Large intestine (tissue), 3 donors: ENCODE measurements at regions not wholly inside any gene's neighbourhood (a gene's known extent, or its start where the extent isn't known, plus 50 kb on each side); places are given as distances from the start of the nearest gene placed in this dataset.

ENCODE experiments used
- DNase-seq, 2 donors: peaks; one replicate each; pipeline versions ENCODE4 v3.0.0 to v3.0.0-alpha.2; 2013
- H3K27ac ChIP-seq: one replicate; pipeline ENCODE4 v1.5.1; 2013; ENCODE audit warnings: low read length
- H3K27me3 ChIP-seq: 2 replicates; pipeline ENCODE4 v1.6.1; 2013; ENCODE audit warnings: low read length; ENCODE audit not compliant: control insufficient read depth, insufficient read depth
- H3K36me3 ChIP-seq: 2 replicates; pipeline ENCODE4 v1.6.1; 2013; ENCODE audit warnings: low read length; ENCODE audit not compliant: control insufficient read depth, insufficient read depth
- H3K4me1 ChIP-seq: one replicate; pipeline ENCODE4 v1.6.1; 2013; ENCODE audit warnings: low read length; ENCODE audit not compliant: control insufficient read depth, insufficient read depth
- H3K4me3 ChIP-seq: one replicate; pipeline ENCODE4 v1.5.1; 2013; ENCODE audit warnings: low read length
- H3K9me3 ChIP-seq: one replicate; pipeline ENCODE4 v1.6.1; 2013; ENCODE audit warnings: mild to moderate bottlenecking, low read depth, low read length, moderate library complexity; ENCODE audit not compliant: control insufficient read depth
- WGBS: methylation state at CpG from one replicate; pipeline ENCODE4 v1.1.5; 2013; ENCODE audit warnings: low lambda C conversion rate; ENCODE audit not compliant: insufficient coverage; 5-methylcytosine and 5-hydroxymethylcytosine counted together

DNA sequence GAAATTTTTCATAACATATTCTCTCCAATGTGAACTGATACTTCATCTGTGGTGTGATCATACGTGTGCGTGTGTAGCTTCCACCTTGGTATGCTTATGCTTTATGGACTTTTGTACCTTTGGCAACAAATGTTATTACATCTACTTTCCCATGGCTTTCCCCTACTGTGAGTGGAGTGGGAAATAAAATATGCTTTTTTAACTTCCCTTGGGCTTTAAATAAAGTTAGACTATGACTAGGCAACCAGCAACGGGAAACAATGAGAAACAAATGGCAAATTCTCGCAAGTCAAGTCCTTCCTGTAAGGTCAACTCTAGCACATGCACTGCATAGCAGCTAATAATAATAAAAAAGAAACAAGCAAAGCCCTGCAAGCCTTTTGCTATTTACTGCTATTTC, 205.0 kb upstream of the PDE5A start:
- Histone ChIP-seq H3K4me3 (no peak overlapping the region), H3K36me3 (no peaks in the 10 kb centered on the region), H3K27me3 (no peaks in the 10 kb centered on the region), H3K27ac (no peak overlapping the region), H3K4me1 (no peaks in the 10 kb centered on the region), H3K9me3 (no peaks in the 10 kb centered on the region)
- WGBS: no CpG with 5 or more reads among the region's 4 CpGs
- DNase-seq: no peak

DNA sequence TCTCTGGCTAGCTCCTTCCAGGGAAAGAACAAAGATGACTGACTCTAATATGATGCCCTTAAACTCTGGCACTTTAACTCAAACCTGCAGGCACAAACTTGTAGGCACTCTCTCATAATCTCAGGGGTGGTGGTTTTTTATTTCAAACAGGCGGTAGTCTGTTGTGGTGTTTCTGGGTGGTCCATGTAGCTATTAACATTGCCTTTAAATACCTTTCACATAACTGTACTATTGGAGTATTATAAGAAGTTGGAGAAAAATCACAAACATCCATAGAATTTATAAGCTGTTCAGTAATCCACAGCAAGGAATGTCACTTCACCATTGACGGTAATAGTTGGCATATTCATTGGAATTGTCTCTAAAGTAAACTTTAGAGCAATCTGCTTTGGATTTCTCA, 204.2 kb upstream of the PDE5A start:
- Histone ChIP-seq H3K9me3 (no peaks in the 10 kb centered on the region), H3K4me3 (no peak overlapping the region), H3K4me1 (no peaks in the 10 kb centered on the region), H3K27ac (no peak overlapping the region), H3K27me3 (no peaks in the 10 kb centered on the region), H3K36me3 (no peaks in the 10 kb centered on the region)
- DNase-seq: no peak
- 100% methylated on average over 1 of the region's 2 CpGs for WGBS

GRCh38 chr4:119829326-119829725, 200.7 kb upstream of the PDE5A start:
- no peak for DNase-seq
- no peaks in the 10 kb centered on the region for H3K27me3 ChIP-seq
- no peak overlapping the region for H3K27ac ChIP-seq
- H3K4me3 ChIP-seq: no peak overlapping the region
- 83% methylated on average over 1 of the region's 2 CpGs for WGBS
- H3K9me3 ChIP-seq: no peaks in the 10 kb centered on the region
- no peaks in the 10 kb centered on the region for H3K36me3 ChIP-seq
- no peaks in the 10 kb centered on the region for H3K4me1 ChIP-seq

- Histone ChIP-seq H3K4me1 (no peaks in the 10 kb centered on the region), H3K36me3 (no peaks in the 10 kb centered on the region), H3K4me3 (no peak overlapping the region), H3K27me3 (no peaks in the 10 kb centered on the region), H3K27ac (no peak overlapping the region), H3K9me3 (no peaks in the 10 kb centered on the region)
- no peak for DNase-seq
- WGBS: no CpG with 5 or more reads among the region's 2 CpGs
These were observed 197.1 kb upstream of the PDE5A start for GRCh38 chr4:119825696-119826095.

GRCh38 chr4:119823891-119824290, 195.3 kb upstream of the PDE5A start:
- DNase-seq: no peak
- no peak overlapping the region for H3K27ac ChIP-seq
- H3K4me1 ChIP-seq: no peaks in the 10 kb centered on the region
- no peaks in the 10 kb centered on the region for H3K27me3 ChIP-seq
- no peak overlapping the region for H3K4me3 ChIP-seq
- H3K36me3 ChIP-seq: no peaks in the 10 kb centered on the region
- H3K9me3 ChIP-seq: no peaks in the 10 kb centered on the region

DNA sequence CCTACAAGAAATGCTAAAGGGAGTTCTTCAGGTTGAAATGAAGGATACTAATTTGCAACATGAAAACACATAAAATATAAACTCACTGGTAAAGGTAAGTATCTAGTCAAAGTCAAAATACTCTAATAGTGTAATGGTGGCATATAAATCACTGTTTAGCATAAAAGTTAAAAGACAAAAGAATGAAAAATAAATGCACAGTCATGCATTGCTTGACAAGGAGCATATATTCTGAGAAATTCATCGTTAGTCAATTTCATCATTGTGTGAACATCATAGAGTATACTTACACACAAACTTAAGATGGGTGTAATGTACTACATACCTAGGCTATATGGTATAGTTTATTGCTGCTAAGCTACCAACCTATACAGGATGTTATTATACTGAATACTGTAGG, 194.4 kb upstream of the PDE5A start:
- Histone ChIP-seq H3K9me3 (no peaks in the 10 kb centered on the region), H3K27ac (no peak overlapping the region), H3K36me3 (no peaks in the 10 kb centered on the region), H3K4me1 (no peaks in the 10 kb centered on the region), H3K27me3 (no peaks in the 10 kb centered on the region), H3K4me3 (no peak overlapping the region)
- WGBS: no CpG with 5 or more reads among the region's 1 CpG
- DNase-seq: no peak

DNA sequence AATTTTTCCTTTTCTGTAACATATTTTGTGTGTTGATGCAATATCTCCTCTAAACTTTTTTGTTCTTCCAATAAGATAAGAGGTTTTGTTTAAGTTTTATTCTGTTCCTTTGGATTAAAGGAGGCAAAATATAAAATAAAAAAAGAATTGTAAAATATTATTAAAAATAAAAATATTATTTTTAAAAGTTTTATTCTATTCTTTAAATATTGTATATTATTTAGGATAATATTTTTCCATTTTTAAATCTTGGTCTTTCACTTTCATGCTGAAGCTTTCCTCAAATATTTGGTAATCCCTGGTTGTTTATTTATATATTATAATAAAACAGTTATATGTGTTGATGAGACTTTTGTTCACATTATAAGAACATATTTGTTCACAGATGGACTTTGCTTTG, 187.9 kb upstream of the PDE5A start:
- Histone ChIP-seq H3K27me3 (no peaks in the 10 kb centered on the region), H3K9me3 (no peaks in the 10 kb centered on the region)

GRCh38 chr4:119810001-119810400, 181.4 kb upstream of the PDE5A start:
- Histone ChIP-seq H3K36me3 (no peaks in the 10 kb centered on the region), H3K27ac (no peak overlapping the region), H3K9me3 (no peaks in the 10 kb centered on the region), H3K4me1 (no peaks in the 10 kb centered on the region), H3K4me3 (no peak overlapping the region), H3K27me3 (no peaks in the 10 kb centered on the region)
- no CpG with 5 or more reads among the region's 1 CpG for WGBS
- DNase-seq: no peak

More for the DNA sequence above, 187.9 kb upstream of the PDE5A start:
- DNase-seq: no peak
- no peaks in the 10 kb centered on the region for H3K36me3 ChIP-seq
- no peak overlapping the region for H3K27ac ChIP-seq
- H3K4me3 ChIP-seq: no peak overlapping the region
- no peaks in the 10 kb centered on the region for H3K4me1 ChIP-seq

DNA sequence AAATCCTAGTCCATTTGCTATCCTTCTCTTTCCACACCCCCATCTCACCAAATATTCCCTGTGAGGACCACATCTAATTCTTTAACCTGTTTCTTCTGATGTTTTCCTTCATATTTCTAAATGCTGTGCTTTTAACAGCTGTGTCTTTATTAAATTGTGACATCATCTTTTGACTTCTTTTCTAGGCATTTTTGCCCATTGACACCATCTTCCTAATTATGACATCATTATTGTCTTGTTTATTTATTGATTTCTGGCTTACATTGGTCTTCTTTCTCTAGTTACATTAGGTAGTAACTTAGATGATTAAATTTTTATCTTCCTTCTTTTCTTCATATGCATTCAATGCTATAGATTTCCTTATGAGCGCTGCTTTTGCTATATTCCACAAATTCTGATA, 175.8 kb upstream of the PDE5A start:
- DNase-seq: no peak
- Histone ChIP-seq H3K27ac (no peak overlapping the region), H3K4me3 (no peak overlapping the region), H3K9me3 (no peaks in the 10 kb centered on the region), H3K27me3 (no peaks in the 10 kb centered on the region), H3K4me1 (no peaks in the 10 kb centered on the region), H3K36me3 (no peaks in the 10 kb centered on the region)
- 100% methylated on average over 1 of the region's 1 CpG for WGBS

DNA sequence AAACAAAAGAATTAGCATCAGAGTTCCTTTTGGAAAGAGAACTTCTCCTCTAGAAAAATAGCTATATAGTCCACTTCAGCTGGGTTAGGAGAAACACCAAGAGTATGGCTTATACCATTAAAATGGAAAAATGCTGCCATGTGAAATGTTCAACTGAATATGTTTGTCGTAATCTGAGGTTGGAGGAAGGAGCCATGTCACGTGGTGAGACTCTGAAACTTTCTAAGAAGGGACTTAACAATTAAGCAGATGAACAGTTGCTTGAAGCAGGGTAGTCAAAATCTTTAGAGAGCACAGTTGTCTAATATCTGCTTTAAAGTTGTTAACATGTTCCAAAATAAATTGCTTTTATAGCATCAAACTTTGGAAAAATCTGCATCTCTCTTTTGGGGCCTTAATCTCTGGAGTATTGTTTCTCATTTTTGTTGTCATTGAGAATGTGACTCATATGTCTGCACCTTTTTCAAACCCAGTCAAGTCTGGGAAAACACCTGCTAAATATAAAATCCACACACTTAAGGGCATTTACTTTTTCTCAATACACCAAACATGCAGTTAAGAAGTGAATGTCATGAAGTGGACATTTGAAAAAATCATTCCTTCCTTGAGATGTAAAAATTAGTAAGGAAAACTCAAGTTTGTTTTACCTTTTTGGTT, 168.8 kb upstream of the PDE5A start:
- Histone ChIP-seq H3K27ac (no peak overlapping the region), H3K36me3 (no peaks in the 10 kb centered on the region), H3K9me3 (no peaks in the 10 kb centered on the region), H3K4me3 (no peak overlapping the region), H3K4me1 (no peaks in the 10 kb centered on the region), H3K27me3 (no peaks in the 10 kb centered on the region)
- no CpG with 5 or more reads among the region's 2 CpGs for WGBS
- no peak for DNase-seq

- no peak for DNase-seq
- Histone ChIP-seq H3K27ac (no peak overlapping the region), H3K36me3 (no peaks in the 10 kb centered on the region), H3K9me3 (no peaks in the 10 kb centered on the region), H3K4me3 (no peak overlapping the region), H3K27me3 (no peaks in the 10 kb centered on the region), H3K4me1 (no peaks in the 10 kb centered on the region)
- WGBS: 20% methylated on average over 1 of the region's 3 CpGs
These were observed 167.5 kb upstream of the PDE5A start for GRCh38 chr4:119795986-119796578.
